H1 (cell line): ENCODE measurements at regions not wholly inside any gene's neighbourhood (a gene's known extent, or its start where the extent isn't known, plus 50 kb on each side); places are given as distances from the start of the nearest gene placed in this dataset.

ENCODE experiments used
- CTCF ChIA-PET: fragments of 300-600 bp; sonication (Branson Sonifier 250); formaldehyde crosslinking; loops from one replicate; lab custom pipeline; 2021; ENCODE audit not compliant: partially characterized antibody; lab: Charles Lee
- POLR2A ChIA-PET: fragments of 300-600 bp; sonication (Branson Sonifier 250); formaldehyde crosslinking; loops from one replicate; lab custom pipeline; 2021; ENCODE audit warnings: inconsistent platforms; ENCODE audit not compliant: partially characterized antibody; lab: Charles Lee
- DNase-seq, 2 experiments: peaks; one replicate each; pipeline versions ENCODE4 v3.0.0 to v3.0.0-alpha.2; 2010 to 2022; ENCODE audit warnings: low spot score in 2 of 2, low read depth in 1 of 2, mixed read lengths in 1 of 2
- FAIRE-seq: peaks from 2 replicates; lab custom pipeline; 2011; peaks lifted over from hg19 to GRCh38; lab: Jason Lieb, UNC
- H2AFZ ChIP-seq: 2 replicates; pipeline ENCODE4 v1.8.1; 2012; ENCODE audit warnings: low read length, inconsistent platforms
- H2AK5ac ChIP-seq: 2 replicates; pipeline ENCODE4 v1.6.1; 2013; ENCODE audit warnings: low read depth, low read length
- H2BK120ac ChIP-seq: replicated peaks from 2 replicates; pipeline ENCODE3; 2013; ENCODE audit warnings: low read depth, low read length, inconsistent platforms
- H2BK12ac ChIP-seq: 2 replicates; pipeline ENCODE4 v1.6.1; 2013; ENCODE audit warnings: low read depth, low read length
- H2BK15ac ChIP-seq: 2 replicates; pipeline ENCODE4 v1.6.1; 2013; ENCODE audit warnings: low read length
- H2BK20ac ChIP-seq: 2 replicates; pipeline ENCODE4 v1.6.1; 2013; ENCODE audit warnings: low read length
- H2BK5ac ChIP-seq: 2 replicates; pipeline ENCODE4 v1.6.1; 2013; ENCODE audit warnings: low read depth, low read length
- H3K14ac ChIP-seq: 2 replicates; pipeline ENCODE4 v1.6.1; 2013; ENCODE audit warnings: inconsistent platforms; ENCODE audit not compliant: insufficient read length
- H3K18ac ChIP-seq: 2 replicates; pipeline ENCODE4 v1.6.1; 2013; ENCODE audit warnings: low read length; ENCODE audit errors: extremely low read depth
- H3K23ac ChIP-seq: 2 replicates; pipeline ENCODE4 v1.6.1; 2013; ENCODE audit warnings: inconsistent platforms; ENCODE audit not compliant: insufficient read length
- H3K23me2 ChIP-seq: 2 replicates; pipeline ENCODE4 v1.6.1; 2013; ENCODE audit warnings: low read depth, low read length
- H3K27ac ChIP-seq: 2 replicates; pipeline ENCODE4 v1.6.1; 2011; ENCODE audit warnings: low read depth, low read length, inconsistent platforms
- H3K27me3 ChIP-seq, 4 experiments: replicated peaks in 1 of 4; 1 replicate in 1 of 4; 2 replicates in 3 of 4; pipeline versions ENCODE4 v1.6.1 to v1.8.1; 2011 to 2013; ENCODE audit warnings: low read length in 3 of 4, mild to moderate bottlenecking in 3 of 4, inconsistent platforms in 2 of 4, mixed read lengths in 2 of 4, moderate library complexity in 1 of 4; ENCODE audit not compliant: control insufficient read depth in 3 of 4, insufficient read depth in 3 of 4; ENCODE audit errors: extremely low read depth in 1 of 4
- H3K36me3 ChIP-seq, 4 experiments: 2 replicates each; pipeline versions ENCODE4 v1.6.1 to v1.8.1; 2011 to 2013; ENCODE audit warnings: mild to moderate bottlenecking in 4 of 4, low read length in 3 of 4, moderate library complexity in 2 of 4, control low read depth in 1 of 4, inconsistent platforms in 1 of 4; ENCODE audit not compliant: insufficient read depth in 4 of 4, control insufficient read depth in 2 of 4
- H3K4ac ChIP-seq: replicated peaks from 2 replicates; pipeline ENCODE3; 2013; ENCODE audit warnings: low read length, low read depth, mixed read lengths, inconsistent platforms; ENCODE audit not compliant: insufficient read length
- H3K4me1 ChIP-seq, 4 experiments: replicated peaks in 1 of 4; 1 replicate in 1 of 4; 2 replicates in 3 of 4; pipeline versions ENCODE4 v1.6.1 to v1.8.1; 2011 to 2013; ENCODE audit warnings: low read length in 3 of 4, inconsistent platforms in 2 of 4, mixed read lengths in 1 of 4; ENCODE audit not compliant: insufficient read depth in 4 of 4, control insufficient read depth in 3 of 4
- H3K4me2 ChIP-seq, 2 experiments: 2 replicates each; pipeline versions ENCODE4 v1.6.1 to v1.8.1; 2011 to 2013; ENCODE audit warnings: low read depth in 2 of 2, low read length in 2 of 2, control low read depth in 1 of 2, inconsistent platforms in 1 of 2, mild to moderate bottlenecking in 1 of 2; ENCODE audit not compliant: insufficient read depth in 1 of 2
- H3K4me3 ChIP-seq, 4 experiments: fragments of 200-600, 300-600 bp in 1 of 4; sonication (generic), shearing (Covaris generic), sonication (Bioruptor Twin) in 1 of 4; 2 replicates each; pipeline versions ENCODE4 v1.5.1 to v1.8.1; 2011 to 2016; ENCODE audit warnings: low read length in 4 of 4, low read depth in 3 of 4, control low read depth in 2 of 4, inconsistent platforms in 2 of 4, mild to moderate bottlenecking in 2 of 4, mixed read lengths in 1 of 4, moderate library complexity in 1 of 4; ENCODE audit not compliant: insufficient read depth in 2 of 4; ENCODE audit errors: extremely low read depth in 1 of 4
- H3K56ac ChIP-seq: replicated peaks from 2 replicates; pipeline ENCODE3; 2013; ENCODE audit warnings: low read depth, mild to moderate bottlenecking, mixed read lengths, low read length, inconsistent platforms; ENCODE audit not compliant: insufficient read length
- H3K79me1 ChIP-seq: 2 replicates; pipeline ENCODE4 v1.6.1; 2013; ENCODE audit warnings: low read depth, low read length, control low read depth
- H3K79me2 ChIP-seq, 2 experiments: 2 replicates each; pipeline versions ENCODE4 v1.6.1 to v1.8.1; 2012 to 2013; ENCODE audit warnings: low read length in 2 of 2, mild to moderate bottlenecking in 2 of 2, inconsistent platforms in 1 of 2; ENCODE audit not compliant: insufficient read depth in 2 of 2, control insufficient read depth in 1 of 2
- H3K9ac ChIP-seq, 4 experiments: replicated peaks in 1 of 4; 1 replicate in 1 of 4; 2 replicates in 3 of 4; pipeline versions ENCODE4 v1.6.1 to v1.8.1; 2011 to 2013; ENCODE audit warnings: low read depth in 3 of 4, low read length in 3 of 4, control low read depth in 2 of 4, mild to moderate bottlenecking in 2 of 4, moderate library complexity in 2 of 4, inconsistent platforms in 1 of 4; ENCODE audit errors: extremely low read depth in 1 of 4
- H3K9me3 ChIP-seq, 2 experiments: 2 replicates each; pipeline versions ENCODE4 v1.6.1 to v1.8.1; 2012 to 2013; ENCODE audit warnings: mild to moderate bottlenecking in 2 of 2, moderate library complexity in 2 of 2, control low read depth in 1 of 2, inconsistent platforms in 1 of 2, low read depth in 1 of 2, low read length in 1 of 2, mixed read lengths in 1 of 2; ENCODE audit not compliant: insufficient read depth in 2 of 2
- H4K20me1 ChIP-seq, 2 experiments: replicated peaks in 1 of 2; 2 replicates each; pipeline versions ENCODE3 to v1.8.1; 2011 to 2013; ENCODE audit warnings: inconsistent platforms in 2 of 2, low read length in 2 of 2, mild to moderate bottlenecking in 1 of 2; ENCODE audit not compliant: insufficient read depth in 2 of 2, control insufficient read depth in 1 of 2
- H4K5ac ChIP-seq: 2 replicates; pipeline ENCODE4 v1.6.1; 2013; ENCODE audit warnings: low read length, low read depth, mixed read lengths, inconsistent platforms; ENCODE audit not compliant: insufficient read length
- H4K8ac ChIP-seq: 2 replicates; pipeline ENCODE4 v1.8.0; 2013; ENCODE audit warnings: mild to moderate bottlenecking, moderate library complexity, low read length, inconsistent platforms; ENCODE audit not compliant: insufficient read depth; ENCODE audit errors: extremely low read depth
- H4K91ac ChIP-seq: replicated peaks from 2 replicates; pipeline ENCODE3; 2013; ENCODE audit warnings: low read length, mixed read lengths, inconsistent platforms; ENCODE audit not compliant: insufficient read length
- CBX5 ChIP-seq: fragments of 300-800, 300-1000 bp; sonication (generic); IDR thresholded peaks from 2 replicates; pipeline ENCODE4 v1.7.1; 2016; ENCODE audit warnings: antibody characterized with exemption, low read length, low read depth
- CHD2 ChIP-seq: IDR thresholded peaks from 2 replicates; pipeline ENCODE4 v1.6.1; 2012; ENCODE audit warnings: low read length, improper control_type of control experiment
- EP300 ChIP-seq, 2 experiments: IDR thresholded peaks; 1 replicate in 1 of 2; 2 replicates in 1 of 2; pipeline ENCODE4 v1.6.1; 2011 to 2012; ENCODE audit warnings: low read depth in 2 of 2, low read length in 2 of 2, mild to moderate bottlenecking in 2 of 2, borderline replicate concordance in 1 of 2, inconsistent platforms in 1 of 2, moderate library complexity in 1 of 2
- EZH2 ChIP-seq: fragments of 200-600 bp; sonication (generic); IDR thresholded peaks from 2 replicates; pipeline ENCODE4 v1.7.1; 2012; ENCODE audit warnings: low read depth, mild to moderate bottlenecking, moderate library complexity, low read length, inconsistent platforms; ENCODE audit not compliant: severe bottlenecking
- MAFK ChIP-seq: IDR thresholded peaks from 2 replicates; pipeline ENCODE4 v1.6.1; 2012; ENCODE audit warnings: low read depth, mild to moderate bottlenecking, improper control_type of control experiment, low read length
- PHF8 ChIP-seq: fragments of 200-600 bp; sonication (generic); conservative IDR thresholded peaks from 2 replicates; pipeline ENCODE4 v1.7.1; 2012; ENCODE audit warnings: low read depth, mild to moderate bottlenecking, inconsistent platforms, low read length, moderate library complexity
- POLR2A ChIP-seq, 2 experiments: IDR thresholded peaks; 1 replicate in 1 of 2; 2 replicates in 1 of 2; pipeline ENCODE4 v1.6.1; 2011; ENCODE audit warnings: low read depth in 2 of 2, low read length in 2 of 2, mild to moderate bottlenecking in 2 of 2; ENCODE audit errors: control extremely low read depth in 1 of 2
- RBBP5 ChIP-seq: IDR thresholded peaks from 2 replicates; pipeline ENCODE4 v1.7.1; 2012; ENCODE audit warnings: low read depth, mild to moderate bottlenecking, inconsistent platforms, low read length, moderate library complexity, borderline replicate concordance
- SIX5 ChIP-seq: IDR thresholded peaks from 2 replicates; pipeline ENCODE4 v1.6.1; 2011; ENCODE audit warnings: mild to moderate bottlenecking, low read depth, low read length
- SUZ12 ChIP-seq: fragments of 200-600 bp; sonication (generic); IDR thresholded peaks from 2 replicates; pipeline ENCODE4 v1.6.1; 2012; ENCODE audit warnings: mild to moderate bottlenecking, inconsistent platforms, low read length, moderate library complexity, mixed read lengths
- TBP ChIP-seq: IDR thresholded peaks from 2 replicates; pipeline ENCODE4 v1.6.1; 2011; ENCODE audit warnings: low read depth, low read length, improper control_type of control experiment
- YY1 ChIP-seq: IDR thresholded peaks from 2 replicates; pipeline ENCODE4 v1.6.1; 2011; ENCODE audit warnings: low read depth, mild to moderate bottlenecking, low read length
- ZNF274 ChIP-seq: IDR thresholded peaks from 2 replicates; pipeline ENCODE4 v1.7.0; 2012; ENCODE audit warnings: low read length, borderline replicate concordance; ENCODE audit errors: extremely low read depth
- WGBS, 2 experiments: shearing (Covaris generic) in 1 of 2; methylation state at CpG; one replicate each; pipeline versions ENCODE4 v1.1.6 to v1.1.7; 2013 to 2015; ENCODE audit warnings: low lambda C conversion rate in 2 of 2, mixed read lengths in 2 of 2, inconsistent platforms in 1 of 2, low coverage in 1 of 2, missing lambda C conversion rate in 1 of 2; ENCODE audit not compliant: insufficient replicate concordance in 2 of 2, insufficient coverage in 1 of 2, insufficient read length in 1 of 2; ENCODE audit errors: extremely low coverage in 1 of 2, missing lambda C conversion rate in 1 of 2; 5-methylcytosine and 5-hydroxymethylcytosine counted together

DNA sequence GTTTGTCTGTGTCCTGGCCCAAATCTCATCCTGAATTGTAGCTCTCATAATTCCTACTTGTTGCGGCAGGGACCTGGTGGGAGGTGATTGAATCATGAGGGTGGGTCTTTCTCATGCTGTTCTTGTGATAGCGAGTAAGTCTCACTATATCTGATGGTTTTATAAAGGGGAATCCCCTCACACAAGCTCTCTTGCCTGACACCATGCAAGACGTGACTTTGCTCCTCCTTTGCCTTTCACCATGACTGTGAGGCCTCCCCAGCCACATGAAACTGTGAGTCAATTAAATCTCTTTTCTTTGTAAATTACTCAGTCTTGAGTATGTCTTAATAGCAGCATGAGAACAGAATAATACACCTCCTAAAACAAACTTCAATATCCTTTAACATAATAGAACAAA, 1065.6 kb downstream of the PLA2G4A start:
- Histone ChIP-seq H2BK120ac (no peak overlapping the region), H2BK20ac (no peak overlapping the region), H3K23me2 (no peaks in the 10 kb centered on the region), H3K27ac (no peak overlapping the region), H3K9me3 (no peaks in the 10 kb centered on the region), H3K23ac (no peak overlapping the region), H4K20me1 (no peaks in the 10 kb centered on the region), H3K18ac (no peak overlapping the region), H3K79me1 (no peaks in the 10 kb centered on the region), H2BK5ac (no peak overlapping the region), H4K91ac (no peak overlapping the region), H3K27me3 (no peaks in the 10 kb centered on the region), H3K4me1 (no peaks in the 10 kb centered on the region), H3K4me2 (no peak overlapping the region), H4K5ac (no peak overlapping the region), H4K8ac (no peak overlapping the region), H2BK15ac (no peak overlapping the region), H2AK5ac (no peak overlapping the region), H3K56ac (no peak overlapping the region), H3K14ac (no peak overlapping the region), H2AFZ (no peak overlapping the region), H2BK12ac (no peak overlapping the region), H3K79me2 (no peaks in the 10 kb centered on the region), H3K9ac (no peak overlapping the region), H3K4ac (no peak overlapping the region), H3K4me3 (no peak overlapping the region), H3K36me3 (no peaks in the 10 kb centered on the region)
- ChIA-PET POLR2A (no interaction called here), CTCF (no interaction called here)
- 98% methylated on average over 3 of the region's 3 CpGs; no CpG with 5 or more reads in 1 of the 2 experiments for WGBS, 2 experiments
- FAIRE-seq (no peak), DNase-seq (no peak)
- TF ChIP-seq POLR2A (IDR thresholded peaks at IDR 0.05; ENCODE audit: control extremely low read depth in 1 of 2, low read depth in 2 of 2, low read length in 2 of 2) (no peak), TBP (no peak), RBBP5 (no peak), ZNF274 (no peak), MAFK (no peak), CBX5 (no peak), PHF8 (no peak), SIX5 (no peak), EZH2 (no peak), EP300 (IDR thresholded peaks at IDR 0.05; ENCODE audit: borderline replicate concordance in 1 of 2, low read depth in 2 of 2, low read length in 2 of 2) (no peak), CHD2 (no peak), YY1 (no peak), SUZ12 (no peak)
